GM19395 (cell line): ENCODE measurements at regions not wholly inside any gene's neighbourhood (a gene's known extent, or its start where the extent isn't known, plus 50 kb on each side); places are given as distances from the start of the nearest gene placed in this dataset.

ENCODE experiments used
- ATAC-seq: cut with Tn5 transposase; IDR thresholded peaks from one replicate; pipeline ENCODE4 v1.9.1; 2021; ENCODE audit warnings: mild to moderate bottlenecking, moderate library complexity; ENCODE audit not compliant: unreplicated experiment

DNA sequence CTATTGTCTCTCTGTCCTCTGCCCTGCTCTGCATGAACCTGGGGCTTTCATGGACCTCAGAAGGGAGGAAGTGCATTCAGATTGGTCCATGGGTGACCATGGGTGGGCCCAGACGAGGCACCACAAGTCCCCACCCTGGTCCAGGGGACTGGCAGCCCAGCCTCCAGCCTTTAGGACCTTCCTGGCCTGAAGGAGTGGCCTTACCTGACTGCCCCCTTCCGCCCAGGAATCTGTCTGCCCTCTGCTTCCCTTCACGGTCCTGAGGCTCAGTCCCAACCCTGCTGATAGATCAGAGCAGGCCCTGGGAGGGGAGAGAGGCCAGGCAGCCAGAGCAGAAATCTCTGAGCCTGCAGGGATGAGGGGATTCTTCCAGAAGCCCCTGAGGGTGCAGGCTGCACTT lies 455.4 kb downstream of the PCDH18 start:
- ATAC-seq = no peak

DNA sequence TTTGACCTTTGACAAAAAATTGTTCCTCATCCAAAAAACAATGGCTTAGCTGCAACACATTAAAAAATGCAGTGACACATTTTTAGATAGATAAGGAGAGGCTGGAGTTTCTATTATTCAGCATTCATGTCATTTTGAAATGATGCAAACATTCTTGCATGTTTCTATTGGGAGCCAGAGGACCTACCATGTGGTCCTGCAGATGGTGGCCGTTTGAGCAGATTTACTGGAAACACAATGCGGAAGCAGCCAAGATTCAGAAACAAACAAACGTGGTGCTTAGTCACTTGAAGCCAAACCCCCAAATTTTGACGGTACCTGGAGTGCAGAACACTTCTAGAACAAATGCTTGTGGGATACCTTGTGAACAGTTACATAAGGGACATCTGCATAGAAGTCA lies 456.7 kb downstream of the PCDH18 start:
- no peak for ATAC-seq

DNA sequence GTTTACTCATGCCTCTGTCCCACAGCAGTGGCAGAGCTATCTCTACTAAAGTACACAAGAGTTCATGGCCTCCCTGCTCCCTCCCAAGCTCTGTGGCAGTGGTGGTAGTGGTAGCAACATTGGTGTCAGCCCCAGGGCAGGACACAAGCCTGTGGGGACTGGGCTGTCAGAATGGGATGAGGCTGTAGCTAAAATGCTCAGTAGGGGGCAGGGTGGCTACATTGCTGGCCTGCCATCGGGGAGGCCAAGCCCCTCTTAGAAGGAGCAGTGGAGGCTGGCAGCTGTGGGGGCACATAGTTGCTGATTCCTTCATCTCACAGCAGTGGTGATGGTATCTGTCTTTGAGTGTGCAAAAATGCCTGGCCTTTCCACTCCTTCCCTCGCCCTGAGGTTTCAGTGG lies 461.7 kb downstream of the PCDH18 start:
- ATAC-seq = no peak

DNA sequence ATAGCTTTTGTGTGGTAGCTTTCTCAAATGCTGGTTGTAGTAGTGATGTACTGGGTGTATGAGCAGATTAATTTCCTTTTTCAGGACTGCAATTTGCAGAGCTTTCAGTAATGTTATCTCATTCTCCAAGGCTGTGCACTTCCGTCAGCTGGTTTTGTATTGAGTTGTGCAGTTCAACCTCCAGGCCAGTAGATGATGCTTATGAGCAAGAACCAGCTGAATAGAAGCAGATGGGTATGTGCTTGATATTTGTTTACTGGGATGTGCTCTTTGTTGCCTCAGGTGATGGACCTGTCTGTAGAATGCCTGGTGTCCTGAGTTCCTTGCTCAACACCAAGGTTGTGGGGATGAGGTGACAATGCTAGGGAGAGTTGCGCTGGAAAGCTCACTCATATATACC lies 462.8 kb downstream of the PCDH18 start:
- ATAC-seq = no peak

DNA sequence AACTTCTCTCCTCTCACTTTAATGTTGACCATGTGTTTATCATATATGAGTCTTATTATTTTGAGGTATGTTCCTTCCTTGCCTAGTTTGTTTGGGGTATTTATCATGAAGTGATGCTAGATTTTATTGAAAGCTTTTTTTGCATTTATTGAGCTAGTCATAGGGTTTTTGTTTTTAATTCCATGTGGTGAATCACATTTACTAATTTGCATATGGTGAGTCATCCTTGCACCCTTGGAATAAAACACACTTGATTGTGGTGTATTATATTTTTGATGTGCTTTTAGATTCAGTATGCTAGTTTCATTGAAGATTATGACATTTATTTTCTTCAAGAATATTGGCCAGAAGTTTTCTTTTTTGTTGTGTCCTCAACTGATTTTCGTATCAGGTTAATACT lies 464.6 kb downstream of the PCDH18 start:
- ATAC-seq = no peak

DNA sequence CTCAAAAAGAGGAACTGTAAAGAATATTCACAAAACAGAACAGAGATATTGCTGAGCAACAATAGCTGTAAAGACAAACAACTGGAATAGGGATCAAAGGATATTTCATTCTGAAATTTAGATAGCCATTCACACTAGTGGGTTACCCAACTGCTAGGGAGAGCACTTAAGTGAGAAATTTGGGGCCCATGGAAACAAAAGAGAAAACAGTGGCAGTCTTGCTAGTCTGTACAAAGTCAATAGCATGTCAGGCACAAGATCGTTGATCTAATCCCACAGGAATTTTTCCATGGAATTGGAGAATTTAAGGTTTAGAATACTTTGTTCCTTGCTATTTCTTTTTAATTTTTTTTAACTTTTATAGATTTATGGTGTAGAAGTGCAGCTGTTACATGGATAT lies 467.0 kb downstream of the PCDH18 start:
- no peak for ATAC-seq

DNA sequence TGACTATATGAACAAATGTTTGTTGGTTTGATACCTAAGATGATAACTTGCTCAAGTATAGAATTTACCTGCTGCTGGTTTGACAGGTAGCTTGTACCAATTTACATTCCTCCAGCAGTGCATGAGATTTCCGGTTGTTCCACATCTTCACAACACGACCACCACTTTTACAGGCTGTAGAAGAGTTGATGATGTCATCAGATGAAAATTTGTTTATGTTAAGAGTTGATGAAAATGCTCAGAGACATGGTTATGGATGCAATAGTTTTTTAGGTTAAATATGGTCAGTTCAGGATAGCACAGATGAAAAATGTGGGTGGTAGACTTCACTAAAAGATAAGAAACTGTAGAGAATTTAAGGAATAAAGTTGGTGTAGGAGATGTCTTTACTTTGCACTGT lies 468.3 kb downstream of the PCDH18 start:
- ATAC-seq = no peak

DNA sequence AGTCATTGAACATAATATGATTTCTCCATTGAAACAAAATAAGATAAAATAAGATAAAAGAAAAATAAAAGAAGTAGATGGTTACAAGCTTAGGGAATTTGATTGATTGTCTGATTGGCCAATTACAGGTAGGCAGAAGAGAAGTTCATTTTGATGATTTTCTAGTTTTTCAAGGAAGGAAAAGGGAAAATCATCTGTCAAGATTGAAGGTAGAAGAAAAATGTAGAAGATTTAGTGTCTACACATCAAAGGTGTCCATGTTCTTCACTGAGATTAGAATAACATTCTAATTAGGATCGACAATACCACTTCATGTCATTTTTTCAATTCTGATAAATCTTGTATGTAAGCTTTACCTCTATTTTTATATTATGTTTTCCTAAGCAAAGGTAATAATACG lies 489.1 kb downstream of the PCDH18 start:
- ATAC-seq = no peak

DNA sequence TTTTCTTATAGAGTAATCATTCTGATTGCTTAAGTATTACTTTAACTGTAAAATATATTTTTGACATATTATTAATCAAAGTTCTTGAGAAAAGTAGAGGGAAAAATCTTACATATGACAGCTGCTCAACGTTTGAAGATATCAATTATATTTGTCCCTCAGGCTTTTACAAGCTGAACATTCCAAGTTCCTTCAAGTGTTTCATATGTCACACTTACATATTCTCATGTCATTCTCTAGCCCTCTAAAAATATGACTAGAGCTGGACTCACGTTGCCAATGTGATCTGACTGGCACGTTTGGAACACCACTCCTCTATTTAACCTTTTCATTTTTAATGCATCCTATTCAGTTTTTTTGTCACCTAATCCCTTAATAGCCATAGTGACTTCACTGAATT lies 492.9 kb downstream of the PCDH18 start:
- no peak for ATAC-seq

DNA sequence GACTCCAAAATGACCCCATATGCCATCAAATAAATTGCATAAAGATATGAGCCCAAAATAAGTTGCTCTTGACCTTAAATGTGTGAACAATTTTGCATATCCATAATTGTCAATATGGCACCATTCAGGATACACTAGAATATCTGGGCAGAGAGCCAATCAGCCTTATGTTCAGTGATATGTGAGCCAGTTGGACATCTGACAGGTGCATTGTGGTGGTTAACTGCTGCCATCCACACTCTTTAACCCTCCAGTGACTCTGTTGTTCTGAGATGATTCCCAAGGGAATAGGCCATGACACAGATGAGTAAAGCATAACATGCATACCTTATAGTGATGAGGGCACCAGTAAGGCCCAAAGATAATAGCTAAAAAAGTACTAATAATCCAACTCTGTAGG lies 500.1 kb downstream of the PCDH18 start:
- ATAC-seq = no peak

DNA sequence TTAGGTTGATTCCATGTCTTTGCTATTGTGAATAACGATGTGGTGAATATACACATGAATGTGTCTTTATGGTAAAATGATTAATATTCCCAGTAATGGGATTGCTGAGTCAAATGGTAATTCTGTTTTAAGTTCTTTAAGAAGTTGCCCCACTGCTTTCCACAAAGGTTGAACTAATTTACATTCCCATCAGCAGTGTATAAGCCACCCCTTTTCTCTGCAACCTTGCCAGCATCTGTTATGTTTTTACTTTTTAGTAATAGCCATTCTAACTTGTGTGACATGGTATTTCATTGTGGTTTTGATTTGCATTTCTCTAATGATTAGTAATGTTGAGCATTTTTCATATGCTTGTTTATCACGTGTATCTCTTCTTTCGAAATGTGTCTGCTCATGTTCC lies 503.3 kb downstream of the PCDH18 start:
- no peak for ATAC-seq

DNA sequence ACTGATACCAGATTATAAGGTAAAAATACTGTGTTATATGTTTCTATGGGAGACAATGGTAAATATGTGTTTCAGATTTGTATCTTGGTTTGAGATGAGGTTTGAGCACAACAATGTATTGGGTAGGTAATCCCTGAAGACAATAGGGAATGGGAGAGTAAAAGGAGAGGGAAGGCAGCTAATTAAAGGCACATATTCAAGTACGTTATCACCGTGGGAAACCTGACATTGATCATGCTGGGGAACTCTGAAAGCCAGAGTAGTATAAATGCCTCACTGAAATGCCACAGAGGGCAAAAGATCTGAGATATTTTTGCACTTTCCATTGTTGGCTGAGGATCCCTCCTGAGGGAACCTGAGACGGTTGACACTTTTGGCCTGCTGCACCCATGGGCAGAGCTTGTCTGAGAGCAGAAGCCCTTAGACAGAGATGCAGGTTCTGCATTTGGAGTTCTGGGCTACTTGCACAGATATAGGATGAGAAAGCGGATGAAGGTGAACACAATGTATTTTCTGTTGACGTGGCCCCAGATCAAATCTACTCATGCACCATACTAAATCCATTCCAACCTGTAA lies 506.7 kb downstream of the PCDH18 start:
- ATAC-seq = no peak

DNA sequence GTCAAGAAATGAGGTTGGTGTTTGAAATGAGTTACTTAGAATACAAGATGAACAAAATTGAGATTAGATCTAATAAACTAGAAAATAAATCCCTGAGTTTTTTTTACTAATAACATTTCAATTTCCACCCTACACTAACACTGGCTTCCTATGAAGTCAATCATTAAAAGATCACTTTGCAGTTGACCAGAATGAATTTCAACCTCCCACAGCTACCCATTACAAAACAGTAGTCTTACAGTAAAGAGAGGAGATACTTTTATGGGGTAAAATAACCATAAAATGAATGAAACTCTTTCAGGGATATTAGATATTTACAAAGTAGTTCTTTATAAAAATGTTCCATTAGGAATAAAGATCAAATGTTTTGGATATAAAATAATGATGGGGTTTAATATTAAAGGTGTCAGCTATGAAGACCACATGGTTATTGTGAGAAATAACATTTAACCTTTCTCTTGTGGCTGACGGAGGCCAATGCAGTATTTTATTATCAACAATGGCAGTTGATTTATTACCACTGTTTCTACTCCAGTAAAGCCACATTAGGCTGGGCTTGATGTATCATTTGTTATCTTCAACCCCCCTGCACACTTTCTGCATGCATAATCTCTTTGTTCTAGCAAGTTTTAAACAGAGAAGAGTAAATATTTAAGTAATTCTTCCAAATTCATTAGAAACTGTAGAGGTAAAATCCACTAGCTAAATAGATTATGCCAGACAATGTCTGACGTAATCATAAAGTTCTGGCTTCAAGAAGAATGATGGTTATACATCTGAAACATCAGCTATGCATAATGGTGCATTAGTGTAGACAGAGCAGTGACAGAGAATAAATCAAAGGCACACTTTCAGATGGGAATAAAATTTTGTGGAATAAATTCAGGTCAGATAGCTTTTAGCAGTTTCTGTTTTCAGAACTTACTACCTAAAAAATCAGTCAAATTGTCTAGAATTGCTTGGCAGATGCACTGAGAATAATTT lies 516.6 kb downstream of the PCDH18 start:
- ATAC-seq = no peak

DNA sequence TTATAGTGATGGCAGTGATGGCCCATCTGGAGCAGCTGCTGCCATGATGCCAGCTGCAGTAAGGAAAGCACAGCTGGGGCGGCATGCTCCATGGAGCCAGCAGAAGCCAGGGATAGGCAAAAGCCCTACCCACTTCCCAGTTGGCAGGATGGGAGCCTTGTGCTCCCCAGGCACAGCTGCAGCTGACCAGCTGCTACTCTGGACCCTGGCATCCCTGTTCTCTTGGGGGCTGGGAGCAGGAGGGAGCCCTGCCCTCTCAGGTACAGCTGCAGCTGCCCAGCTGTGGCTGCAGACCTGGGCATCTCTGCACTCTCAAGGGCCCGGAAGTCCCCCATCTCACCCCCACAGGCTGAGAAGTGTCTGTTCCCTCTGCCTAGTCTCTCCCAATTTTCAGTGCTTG lies 531.9 kb downstream of the PCDH18 start:
- no peak for ATAC-seq

DNA sequence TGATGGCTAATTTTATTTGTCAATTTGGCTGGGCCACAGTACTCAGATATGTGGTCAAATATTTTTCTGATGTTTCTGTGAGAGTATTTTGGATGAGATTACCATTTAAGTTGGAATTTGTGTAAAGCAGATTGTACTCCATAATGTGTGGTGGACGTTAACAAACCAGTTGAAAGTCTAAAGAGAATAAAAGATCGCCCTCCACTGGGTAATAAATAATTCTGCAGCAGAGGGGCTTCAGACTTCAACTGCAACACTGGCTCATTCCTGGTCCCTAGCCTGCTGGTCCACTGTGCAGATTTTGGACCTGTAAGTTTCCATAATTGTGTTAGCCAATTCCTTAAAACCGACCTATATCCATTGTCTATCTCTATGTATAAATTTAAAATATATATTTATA lies 540.3 kb downstream of the PCDH18 start:
- no peak for ATAC-seq

DNA sequence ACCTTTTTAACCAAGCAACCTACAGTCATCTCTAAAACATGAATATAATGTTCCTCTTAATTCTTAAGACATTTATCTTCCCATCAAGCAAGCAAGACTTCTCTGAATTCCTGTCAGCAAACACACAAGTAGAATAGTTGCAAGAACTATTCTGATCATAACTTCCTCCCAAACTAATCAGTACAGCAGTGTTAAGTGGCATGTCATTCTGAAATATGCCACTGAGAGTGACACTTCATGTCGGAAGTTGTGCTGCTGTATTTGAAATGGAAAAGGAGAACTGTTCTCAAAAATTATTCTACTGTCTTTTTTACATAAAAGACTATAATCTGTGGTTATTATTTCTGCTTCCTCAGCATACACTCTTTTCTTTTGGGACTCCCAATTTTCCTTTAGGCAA lies 546.6 kb downstream of the PCDH18 start:
- ATAC-seq = no peak

DNA sequence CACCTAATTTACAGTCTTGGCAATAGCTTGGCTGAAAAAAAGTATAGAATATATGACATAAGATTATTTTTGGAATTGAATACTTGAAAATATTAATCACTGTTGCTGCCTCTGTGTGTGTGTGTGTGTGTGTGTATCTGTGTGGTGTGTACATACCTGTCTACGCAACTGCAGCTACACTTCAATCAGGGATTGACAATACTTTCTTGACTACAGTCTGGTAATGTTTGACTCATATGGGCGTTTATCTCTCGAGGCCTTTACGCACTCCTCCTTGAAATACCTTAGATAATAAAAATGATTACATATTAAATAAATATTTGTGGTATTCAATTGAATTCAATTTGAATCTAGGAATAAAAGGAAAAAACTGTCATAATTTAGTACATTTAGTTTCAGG lies 565.2 kb downstream of the PCDH18 start:
- ATAC-seq = no peak

DNA sequence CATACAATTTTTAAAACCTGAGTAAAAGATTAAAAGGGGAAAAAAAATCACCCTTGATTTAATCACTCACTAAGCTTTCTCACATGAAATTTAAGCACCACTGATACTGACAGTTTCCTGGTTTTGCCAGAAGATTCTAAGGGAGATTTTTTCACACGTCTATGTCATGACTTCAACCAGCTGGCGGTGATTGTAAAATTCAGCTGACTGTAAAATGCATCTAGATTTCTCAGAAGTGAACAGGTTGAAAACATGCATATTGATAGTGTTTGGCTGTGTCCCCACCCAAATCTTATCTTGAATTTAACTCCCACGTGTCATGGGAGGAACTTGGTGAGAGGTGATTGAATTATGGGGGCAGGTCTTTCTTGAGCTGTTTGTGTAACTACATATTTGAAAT lies 566.8 kb downstream of the PCDH18 start:
- no peak for ATAC-seq

DNA sequence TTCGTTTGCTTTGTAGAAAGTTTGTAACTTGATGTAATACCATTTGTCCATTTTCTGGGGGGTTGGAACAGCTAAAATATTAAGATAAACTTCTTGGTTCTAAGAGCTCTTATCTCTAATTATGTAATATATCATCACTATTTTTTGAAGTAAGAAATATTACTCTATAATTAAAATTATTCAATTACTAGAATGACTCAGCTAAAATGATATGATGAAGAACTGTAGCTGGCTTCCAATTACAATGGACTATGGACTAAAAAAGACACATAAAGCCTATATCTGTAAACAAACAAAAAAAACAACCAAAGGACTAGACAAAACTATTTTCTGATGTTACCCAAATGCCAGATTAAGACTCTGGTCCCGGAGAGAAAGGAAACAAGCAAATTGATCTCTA lies 569.4 kb downstream of the PCDH18 start:
- ATAC-seq = no peak

DNA sequence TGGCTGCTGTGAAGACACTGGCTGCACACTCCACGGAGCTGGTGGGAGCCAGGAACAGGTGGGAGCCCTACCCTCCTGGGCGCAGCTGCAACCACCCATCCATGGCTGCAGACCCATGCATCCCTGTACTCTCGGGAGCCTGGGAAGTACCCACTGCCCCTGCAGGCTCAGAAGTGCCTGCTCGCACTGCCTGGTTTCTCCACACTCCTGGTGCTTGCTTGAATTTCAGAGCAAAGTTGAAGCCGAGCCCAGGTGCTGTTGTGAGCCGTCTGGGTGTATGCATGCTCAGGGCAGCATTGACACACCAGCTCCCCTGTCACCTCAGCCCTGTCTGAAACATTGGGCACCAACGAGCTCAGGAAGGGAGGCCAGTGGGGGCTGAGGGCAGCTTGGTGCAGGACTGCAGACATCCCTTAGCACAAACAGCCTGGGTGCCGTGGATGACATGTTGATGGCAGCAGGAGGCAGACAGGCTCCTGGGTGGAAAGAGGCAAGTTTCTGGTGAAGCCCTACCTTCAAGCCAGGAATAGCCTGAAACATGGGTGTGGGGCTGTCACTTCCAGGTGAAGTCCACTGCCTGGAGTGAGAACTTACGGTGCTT lies 585.9 kb downstream of the PCDH18 start:
- ATAC-seq = no peak

DNA sequence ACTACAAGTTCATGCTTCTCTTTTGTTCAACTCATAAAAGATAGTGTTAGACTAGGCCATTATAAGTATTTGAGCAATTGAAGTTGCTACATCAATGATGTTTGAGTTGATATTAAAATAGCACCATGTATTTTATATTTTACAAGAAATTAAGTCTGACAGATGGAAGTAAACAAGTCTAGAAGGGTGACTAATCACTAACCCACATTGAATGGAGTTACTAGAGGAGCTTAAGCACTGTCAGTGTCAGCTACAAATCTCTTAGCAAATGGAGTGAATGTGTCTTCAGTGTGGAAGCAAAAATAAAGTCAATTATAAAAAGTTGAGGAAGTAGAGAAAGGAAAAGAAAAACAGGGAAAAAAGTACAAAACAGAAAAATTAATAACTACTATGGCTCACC lies 592.5 kb downstream of the PCDH18 start:
- ATAC-seq = no peak

DNA sequence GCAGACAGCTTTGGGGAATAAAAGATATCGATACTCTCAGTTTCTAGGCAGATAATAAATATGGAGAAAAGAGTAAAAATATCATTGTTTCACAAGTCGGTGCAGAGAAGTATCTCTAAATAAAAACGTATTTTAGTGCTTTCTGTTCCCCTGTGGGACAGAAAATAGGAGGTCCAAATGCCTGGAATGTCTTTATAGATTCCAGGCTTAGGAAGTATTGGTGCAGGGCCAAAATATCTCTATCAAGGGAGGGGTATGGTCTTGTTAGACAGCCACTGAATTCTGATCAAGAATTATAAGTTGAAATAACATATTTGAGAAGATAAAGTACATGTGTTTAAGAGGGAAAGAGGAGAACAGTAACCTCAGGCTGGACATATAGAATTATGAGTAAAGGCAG lies 596.4 kb downstream of the PCDH18 start:
- no peak for ATAC-seq
